Keratinocyte (primary cell): ENCODE measurements at regions not wholly inside any gene's neighbourhood (a gene's known extent, or its start where the extent isn't known, plus 50 kb on each side); places are given as distances from the start of the nearest gene placed in this dataset.

Experiments used
- EZH2 ChIP-seq: IDR thresholded peaks from one replicate; pipeline ENCODE4 v1.6.1; 2012; ENCODE audit warnings: inconsistent platforms, mild to moderate bottlenecking, low read length, moderate library complexity
- TF ChIP-seq, protein P1 (sequence below), 3 experiments: IDR thresholded peaks in 1 of 3; conservative IDR thresholded peaks in 1 of 3; optimal IDR thresholded peaks in 1 of 3; 2 replicates in 2 of 3; 3 replicates in 1 of 3; pipeline versions ENCODE3 to v1.5.1; 2011; ENCODE audit warnings: low read length in 3 of 3, mild to moderate bottlenecking in 3 of 3, moderate library complexity in 2 of 3, control low read depth in 1 of 3, inconsistent platforms in 1 of 3; ENCODE audit not compliant: insufficient read depth in 2 of 3; ENCODE audit errors: extremely low read depth in 1 of 3

DNA sequence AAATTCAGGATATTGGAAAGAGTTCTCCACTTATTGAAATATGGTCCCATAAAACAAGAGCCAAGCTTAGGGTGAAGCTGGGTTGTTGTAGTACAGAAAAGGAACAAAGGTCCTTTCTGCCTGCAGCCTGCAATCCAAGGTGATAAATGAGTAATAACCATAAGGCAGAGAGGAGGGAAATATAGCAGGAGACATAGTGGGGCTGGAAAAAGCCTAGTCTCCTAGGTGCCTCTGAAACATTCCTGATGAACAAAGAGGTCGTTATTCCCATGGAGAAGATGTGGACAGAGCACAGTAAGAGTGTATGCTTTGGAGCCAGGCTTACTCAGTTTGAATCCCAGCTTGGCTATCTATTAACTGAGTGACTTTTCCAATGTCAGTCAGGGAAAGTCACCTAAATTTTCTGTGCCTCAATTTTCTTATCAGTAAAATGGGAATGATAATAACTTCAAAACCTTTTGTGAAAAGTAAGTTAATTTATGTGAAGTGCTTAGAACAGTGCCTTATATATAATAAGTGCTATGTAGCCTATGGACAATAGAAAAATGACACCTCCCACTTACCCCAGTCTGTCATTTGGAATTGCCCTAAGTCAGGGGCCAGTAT, 110.8 kb upstream of the GRIN3A start:
- TF ChIP-seq, protein P1, sequence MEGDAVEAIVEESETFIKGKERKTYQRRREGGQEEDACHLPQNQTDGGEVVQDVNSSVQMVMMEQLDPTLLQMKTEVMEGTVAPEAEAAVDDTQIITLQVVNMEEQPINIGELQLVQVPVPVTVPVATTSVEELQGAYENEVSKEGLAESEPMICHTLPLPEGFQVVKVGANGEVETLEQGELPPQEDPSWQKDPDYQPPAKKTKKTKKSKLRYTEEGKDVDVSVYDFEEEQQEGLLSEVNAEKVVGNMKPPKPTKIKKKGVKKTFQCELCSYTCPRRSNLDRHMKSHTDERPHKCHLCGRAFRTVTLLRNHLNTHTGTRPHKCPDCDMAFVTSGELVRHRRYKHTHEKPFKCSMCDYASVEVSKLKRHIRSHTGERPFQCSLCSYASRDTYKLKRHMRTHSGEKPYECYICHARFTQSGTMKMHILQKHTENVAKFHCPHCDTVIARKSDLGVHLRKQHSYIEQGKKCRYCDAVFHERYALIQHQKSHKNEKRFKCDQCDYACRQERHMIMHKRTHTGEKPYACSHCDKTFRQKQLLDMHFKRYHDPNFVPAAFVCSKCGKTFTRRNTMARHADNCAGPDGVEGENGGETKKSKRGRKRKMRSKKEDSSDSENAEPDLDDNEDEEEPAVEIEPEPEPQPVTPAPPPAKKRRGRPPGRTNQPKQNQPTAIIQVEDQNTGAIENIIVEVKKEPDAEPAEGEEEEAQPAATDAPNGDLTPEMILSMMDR (optimal IDR thresholded peaks at IDR 0.05 in 1 of 3, IDR thresholded peaks at IDR 0.05 in 1 of 3, conservative IDR thresholded peaks at IDR 0.05 in 1 of 3; ENCODE audit: extremely low read depth in 1 of 3, insufficient read depth in 2 of 3, low read length in 3 of 3): no peak
- no peak for TF ChIP-seq EZH2
